Stimulated activated CD4-positive, alpha-beta T cell treated with anti-CD3 and anti-CD28 coated beads, TNF-alpha, amount 100 ng/mL, for 24 hours (primary cell): ENCODE measurements at regions not wholly inside any gene's neighbourhood (a gene's known extent, or its start where the extent isn't known, plus 50 kb on each side); places are given as distances from the start of the nearest gene placed in this dataset.

Experiments used
- DNase-seq, 3 experiments: peaks; one replicate each; pipeline ENCODE4 v3.0.0-alpha.2; 2020; ENCODE audit warnings: low read depth in 3 of 3

DNA sequence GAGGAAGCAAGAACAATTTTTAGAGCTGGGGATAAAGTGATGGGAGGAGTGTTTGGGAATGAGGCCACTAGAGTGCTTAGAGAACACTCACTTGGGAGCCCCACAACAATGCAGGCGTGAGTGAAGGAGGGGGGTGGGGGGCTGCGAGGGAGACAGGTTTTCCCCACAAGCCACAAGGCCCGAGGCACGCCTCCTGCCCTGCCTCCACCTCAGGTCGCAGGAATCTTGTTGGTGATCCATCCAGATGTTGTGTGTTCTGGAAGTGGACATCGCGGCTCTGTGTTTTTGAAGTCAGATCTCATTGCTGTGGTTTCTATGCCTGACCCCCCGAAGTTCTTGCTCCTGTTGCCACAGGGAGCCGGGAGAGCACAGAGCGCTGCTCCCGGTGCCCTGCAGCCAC, 178.0 kb upstream of the BMPER start:
- no peak for DNase-seq

DNA sequence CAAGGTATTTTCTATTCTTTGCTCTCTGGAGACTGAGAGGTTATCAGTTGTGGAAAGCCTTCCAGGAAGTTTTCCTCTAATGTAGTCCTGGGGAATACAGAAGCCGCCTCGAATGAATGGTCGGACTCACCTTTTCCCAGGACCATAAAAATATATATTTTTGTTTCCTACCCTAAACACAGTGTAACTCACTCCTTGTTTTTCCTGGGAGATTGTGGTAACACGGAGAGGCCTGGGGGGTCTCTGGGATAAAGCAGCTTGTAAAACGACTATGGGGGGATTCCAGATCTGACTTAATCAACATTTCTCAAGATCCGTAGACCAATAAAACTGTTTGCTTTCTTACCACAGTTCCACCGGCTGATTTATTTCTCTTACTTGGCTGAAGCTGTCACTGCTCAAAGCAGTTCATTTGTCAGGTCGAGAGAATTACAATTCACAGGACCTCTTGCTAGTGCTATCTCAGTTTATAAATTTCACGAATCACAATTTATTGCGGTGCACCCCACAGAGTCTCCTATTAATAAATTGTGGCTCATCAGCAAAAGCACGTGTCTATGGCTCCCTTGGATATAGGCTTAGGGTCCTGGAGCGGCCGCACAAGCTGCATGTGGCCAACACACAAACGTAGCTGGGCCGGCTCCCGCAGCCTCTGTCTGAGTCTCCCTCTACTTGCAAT, 176.3 kb upstream of the BMPER start:
- DNase-seq, result no peak

DNA sequence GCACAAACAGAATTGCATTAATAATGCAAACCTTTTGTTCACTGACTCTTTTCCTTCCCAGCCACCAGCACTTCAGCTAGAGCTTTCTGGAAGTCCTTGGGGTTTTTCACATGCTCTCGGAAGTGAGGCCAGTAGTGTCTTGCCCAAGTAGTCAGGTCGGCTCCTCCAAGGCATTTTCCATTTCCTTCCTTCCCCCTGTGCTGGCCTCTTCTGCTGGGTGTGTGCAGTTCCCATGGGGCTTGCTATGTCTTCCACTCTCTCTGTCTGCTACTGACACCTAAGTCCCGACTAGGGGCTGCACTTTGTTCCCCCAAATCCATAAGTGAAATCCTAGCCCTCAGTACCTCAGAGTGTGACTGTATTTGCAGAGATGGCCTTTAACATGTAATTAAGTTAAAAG, 175.6 kb upstream of the BMPER start:
- no peak for DNase-seq

DNA sequence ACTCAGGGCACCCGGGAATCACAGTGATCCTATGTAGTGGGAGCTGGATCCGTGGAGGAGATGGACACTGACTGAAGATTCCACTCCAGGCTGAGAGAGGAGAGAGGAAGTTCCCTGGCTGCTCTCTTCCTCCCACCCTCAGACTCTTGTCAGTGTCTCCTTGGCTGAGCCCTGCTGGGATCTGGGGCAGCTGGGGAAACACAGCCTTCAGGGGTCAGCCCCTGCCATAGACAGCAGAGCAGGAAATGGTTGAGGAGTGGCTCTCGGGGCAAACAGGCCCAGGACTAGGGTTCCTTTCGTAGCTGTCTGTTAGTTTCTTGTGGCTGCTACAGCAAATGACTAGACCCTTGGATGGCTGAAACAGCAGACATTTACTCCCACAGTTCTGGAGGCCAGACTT, 174.4 kb upstream of the BMPER start:
- DNase-seq, result no peak

DNA sequence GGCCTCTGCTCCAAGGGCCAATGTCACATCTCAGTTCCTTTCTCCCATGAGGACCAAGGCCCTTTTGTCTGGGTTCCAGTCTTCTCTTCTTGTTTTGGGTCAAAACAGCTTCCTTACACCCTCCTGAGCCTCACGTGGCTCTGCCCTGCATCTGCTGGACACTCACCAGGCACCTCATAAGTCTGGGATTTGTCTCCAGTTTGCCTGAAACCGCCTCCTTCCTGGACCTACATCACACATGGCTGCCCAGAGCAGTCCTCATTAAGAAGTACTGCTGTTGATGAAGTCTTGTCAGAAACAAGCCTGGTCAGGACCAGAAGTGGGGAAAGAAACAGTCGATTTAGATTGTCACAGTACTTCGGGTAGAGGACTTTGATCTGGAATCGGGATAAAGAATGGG, 173.4 kb upstream of the BMPER start:
- no peak for DNase-seq

DNA sequence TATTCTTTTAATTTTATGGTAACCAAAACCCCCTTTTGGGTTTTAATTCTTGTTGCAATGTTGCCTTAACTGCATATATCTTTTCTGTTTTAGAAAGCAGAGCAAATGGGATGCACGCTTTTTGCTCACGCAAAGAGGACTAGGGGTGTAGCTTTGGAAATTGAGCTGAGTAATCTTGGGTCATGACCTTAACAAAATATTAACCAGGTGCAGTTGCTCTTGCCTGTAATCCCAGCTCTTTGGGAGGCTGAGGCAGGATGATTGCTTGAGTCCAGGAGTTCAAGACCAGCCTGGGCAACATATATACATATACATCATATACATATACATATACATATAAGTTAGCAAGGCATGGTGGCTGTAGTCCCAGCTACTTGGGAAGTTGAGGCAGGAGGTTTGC, 172.9 kb upstream of the BMPER start:
- DNase-seq, result no peak

DNA sequence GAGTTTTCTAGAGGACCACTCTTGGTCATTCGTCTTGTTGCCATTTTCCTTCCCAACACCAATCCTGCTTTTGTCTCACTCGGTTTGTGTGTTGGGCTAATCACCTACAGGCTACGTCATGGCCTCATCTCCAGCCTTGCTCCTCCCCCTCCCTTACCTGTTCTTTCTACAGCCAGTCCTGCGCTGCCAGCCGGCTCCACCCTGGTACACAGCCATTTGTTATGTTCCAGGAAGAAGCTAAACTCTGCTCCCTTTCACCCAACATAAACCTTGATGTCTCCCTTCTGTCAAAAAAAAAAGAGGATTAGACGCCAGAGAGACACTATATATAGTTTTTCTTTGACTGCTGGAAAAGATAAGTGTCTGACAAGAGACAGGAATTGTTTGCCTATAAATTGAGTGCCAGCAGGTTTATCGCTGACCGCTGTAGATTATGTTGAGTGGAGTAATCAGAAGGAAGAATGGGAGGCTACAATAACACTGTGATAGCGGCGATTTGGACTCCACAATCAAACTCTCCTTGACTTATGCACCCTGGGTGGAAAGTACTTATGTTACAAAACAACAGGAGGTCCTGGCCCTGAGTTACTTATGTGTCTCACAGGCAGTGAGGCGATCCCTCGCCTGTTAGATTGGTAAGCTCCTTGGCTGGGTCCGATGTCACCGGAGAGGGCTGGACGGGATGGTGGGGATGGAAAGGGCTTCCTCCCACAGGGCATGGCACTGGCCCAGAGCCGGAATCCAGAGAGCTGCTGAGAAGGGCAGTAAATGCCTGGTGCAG, 171.3 kb upstream of the BMPER start:
- DNase-seq, result no peak

DNA sequence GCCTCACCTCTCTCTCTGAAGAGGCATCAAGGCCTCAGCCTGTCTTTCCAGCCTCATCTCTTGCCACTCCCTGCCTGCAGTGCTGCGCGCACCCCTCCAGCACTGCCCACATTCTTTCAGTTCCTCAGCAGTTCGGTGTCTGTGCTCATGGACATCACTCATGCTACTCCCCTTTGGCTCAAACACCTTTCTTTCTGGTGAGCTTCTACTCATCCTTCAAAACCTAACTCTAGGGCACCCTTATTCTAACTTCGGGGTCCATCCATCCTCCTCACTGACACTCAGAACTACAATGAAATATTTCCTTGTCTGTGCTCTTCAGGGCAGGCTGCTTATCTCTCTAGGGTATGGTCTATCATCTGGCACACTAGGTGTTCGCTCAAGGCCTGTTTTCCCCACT, 169.9 kb upstream of the BMPER start:
- no peak for DNase-seq

DNA sequence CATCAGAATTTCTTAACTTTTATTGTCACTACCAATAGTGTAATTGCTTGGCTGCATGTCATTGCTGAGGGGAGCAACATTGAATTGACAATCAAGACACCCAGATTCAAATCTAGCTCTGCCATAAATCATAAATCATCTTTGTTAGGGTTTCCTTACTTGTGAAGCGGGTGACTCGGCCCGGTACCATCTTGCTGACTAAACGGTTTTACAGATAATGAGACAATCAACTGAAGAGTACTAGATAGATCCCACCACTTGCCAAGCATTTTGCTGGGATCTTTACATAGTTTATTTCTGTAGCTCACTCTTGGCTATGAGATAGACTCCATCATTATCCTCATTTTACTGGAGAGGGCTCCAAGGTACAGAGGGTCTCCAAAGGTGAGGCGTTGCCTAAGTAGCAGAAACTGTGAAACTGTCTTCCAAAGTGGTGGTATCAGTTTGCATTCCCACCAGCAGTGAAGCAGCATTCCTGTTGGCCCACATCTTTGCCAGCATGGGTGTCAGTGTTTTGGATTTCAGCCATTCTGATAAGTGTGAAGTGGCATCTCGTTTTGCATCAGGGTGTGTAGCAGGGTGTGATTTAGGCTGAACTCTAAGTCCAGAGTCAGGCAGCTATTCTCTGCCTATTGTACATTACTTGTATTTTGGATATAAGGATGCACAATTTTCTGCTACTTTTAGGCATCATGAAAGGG, 168.7 kb upstream of the BMPER start:
- no peak for DNase-seq

DNA sequence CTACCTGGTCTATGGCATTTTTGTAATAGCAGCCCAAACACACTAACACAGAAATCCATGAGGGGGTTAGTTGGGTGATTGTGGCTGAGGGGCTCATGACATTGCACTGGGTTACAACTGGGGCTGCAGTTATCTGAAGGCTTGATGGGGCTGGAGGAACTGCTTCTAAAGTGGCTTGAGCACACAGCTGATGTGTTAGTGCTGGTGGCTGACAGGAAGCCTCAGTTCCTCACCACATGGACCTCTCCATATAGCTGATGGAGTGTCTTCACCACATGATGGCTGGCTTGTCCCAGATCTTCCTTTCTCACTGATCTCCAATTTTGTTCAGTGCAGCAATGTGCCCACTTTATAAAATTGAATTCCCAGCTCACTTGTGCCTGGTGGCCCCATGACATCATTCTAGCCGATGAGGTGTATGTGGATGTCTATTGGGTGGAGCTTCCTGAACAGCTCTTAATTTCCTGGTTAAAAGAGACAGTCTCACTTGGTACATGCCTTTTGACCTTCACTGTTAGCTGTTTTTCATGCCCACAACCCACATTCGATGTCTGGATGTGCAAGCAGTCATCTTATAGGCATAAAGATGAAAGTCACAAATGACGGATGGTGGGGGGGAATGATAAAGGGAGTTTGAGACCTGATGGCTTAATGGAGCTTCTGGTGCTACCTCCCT, 166.9 kb upstream of the BMPER start:
- DNase-seq, result no peak

DNA sequence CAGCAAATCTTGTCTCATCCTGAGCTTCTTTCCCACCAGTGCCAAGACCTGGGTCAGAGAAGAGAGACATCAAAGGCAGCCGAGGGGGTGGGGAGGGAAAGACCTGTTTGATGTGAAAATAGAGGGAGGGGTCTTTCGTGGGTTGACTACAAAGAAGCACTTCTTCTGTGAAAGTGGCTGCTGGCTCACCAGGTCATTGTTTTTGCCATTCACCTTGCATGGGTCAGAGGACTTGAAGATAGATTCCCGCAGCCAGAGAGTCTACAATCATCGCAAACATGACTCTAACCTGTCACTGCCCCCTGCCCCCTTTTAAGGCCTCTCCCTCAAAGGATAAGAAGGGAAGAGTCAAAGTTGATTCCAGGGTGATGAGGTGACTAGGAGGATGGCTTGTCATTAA, 166.1 kb upstream of the BMPER start:
- no peak for DNase-seq

DNA sequence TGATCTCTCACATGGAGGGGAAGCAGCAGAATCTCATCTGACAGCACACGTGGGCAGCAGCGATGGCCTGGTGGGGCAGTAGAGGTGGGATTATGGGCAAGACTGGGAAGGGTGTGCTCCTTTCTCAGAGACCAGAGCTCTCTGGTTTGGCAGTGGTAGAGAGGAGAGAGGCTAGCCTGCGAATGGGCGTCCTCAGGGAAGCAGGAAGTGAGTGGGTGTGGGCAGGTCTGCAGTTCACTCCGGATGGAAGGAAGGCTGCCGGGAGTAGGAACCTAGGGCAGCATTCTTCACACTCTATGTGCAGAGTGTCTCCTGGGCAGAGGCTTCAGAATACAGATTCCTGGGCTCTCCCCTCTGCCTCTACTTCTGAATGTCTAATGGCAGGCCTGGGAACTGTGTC, 162.8 kb upstream of the BMPER start:
- no peak for DNase-seq

DNA sequence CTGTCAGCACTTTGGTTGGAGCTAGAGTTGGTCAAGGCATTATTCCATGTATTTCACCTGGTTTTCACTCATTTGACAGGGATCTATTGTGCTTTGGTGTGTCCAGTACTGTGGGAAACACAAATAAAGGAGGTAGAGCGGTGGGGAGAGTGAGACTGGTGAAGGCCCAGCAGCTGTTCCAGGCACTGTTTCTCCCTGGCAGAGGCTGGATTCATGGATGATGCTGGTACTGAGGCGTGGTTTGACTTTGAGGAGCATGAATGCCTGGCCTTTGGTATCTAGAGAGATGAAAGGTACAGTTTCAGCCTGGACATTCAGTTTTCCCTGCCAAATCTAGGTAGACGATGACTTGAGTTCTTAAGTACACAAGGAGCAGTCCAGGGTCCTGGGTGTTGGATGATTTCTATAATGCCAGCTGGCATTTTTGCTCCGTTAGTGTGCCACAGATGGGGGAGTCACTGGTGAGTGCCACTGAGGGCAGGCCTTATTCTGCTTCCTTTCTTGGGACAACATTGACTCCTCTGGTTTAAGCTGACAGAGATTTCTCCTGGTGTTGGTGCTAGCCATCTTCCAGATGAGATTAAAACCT, 162.2 kb upstream of the BMPER start:
- no peak for DNase-seq

DNA sequence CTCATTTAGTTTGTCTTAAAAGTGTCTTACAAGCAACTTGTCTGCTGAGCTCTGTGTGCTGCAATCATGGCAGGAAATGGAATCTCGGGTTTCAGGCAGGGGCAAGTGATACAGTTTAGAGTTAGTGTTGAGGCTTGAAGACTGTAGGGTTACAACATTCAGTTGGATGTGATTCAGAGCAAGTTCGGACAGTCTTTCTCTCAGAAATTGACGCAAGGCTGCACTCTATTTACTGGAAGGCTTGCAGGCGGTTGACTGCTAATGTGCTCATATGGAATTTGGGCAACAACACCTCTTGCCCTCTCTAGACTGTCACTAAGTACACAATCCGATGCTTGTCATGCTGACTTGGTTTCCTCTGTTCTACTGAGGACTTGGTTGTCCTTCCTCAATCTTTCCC, 161.7 kb upstream of the BMPER start:
- DNase-seq, result no peak

DNA sequence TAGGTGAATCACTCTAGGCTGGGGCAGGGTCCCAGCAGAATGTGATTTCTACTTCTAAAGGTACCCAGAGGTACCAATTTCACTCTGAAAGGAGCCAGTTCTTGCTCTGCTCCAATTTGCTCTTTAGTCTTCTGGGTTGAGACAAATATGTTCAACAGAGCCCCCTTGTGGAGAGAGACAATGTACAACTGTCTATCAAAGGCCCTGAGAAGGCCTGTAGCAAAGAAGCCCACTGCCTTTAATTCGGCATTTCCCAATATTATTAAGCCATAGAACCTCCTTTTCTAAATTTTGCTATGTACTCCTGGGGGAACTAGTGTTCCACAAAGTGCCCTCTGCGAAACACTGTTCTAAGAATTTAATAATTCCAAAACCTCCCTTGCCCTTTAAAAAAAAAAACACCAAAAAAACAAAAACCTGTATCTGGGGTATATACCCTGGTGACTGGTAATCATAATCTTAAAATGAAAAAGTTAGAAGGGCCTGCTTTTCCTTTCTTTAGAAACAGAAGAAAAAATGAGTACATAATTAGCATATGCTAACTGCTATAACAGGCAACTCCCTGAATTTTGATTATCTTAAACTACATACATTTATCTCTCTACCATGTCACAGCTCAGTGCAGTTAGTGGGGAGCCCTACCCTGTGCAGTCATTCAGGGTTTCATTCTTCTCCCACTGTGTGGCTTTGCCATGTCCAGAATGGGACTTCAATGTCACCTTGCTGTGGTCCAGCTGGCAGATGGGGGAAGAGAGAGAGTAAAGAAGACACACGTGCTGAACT, 160.9 kb upstream of the BMPER start:
- DNase-seq, result no peak

DNA sequence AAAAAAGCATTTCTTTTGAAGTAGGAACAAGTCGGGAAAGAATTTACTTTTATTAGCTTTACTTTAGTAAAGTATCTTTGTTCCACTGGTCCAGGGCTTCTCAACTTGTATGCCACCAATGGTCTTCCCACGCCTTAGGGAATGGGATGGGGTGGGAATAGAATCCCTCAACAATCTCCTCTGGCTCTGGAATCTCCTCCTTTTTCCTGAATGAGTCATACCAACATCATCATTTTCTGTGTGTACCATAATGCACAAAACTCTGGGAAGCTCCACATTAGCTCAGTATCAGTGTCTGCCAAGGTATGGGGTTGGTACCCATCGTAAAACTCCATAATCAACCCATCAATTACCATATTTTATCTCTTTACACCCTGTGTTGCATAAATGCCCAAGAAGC, 159.4 kb upstream of the BMPER start:
- no peak for DNase-seq

DNA sequence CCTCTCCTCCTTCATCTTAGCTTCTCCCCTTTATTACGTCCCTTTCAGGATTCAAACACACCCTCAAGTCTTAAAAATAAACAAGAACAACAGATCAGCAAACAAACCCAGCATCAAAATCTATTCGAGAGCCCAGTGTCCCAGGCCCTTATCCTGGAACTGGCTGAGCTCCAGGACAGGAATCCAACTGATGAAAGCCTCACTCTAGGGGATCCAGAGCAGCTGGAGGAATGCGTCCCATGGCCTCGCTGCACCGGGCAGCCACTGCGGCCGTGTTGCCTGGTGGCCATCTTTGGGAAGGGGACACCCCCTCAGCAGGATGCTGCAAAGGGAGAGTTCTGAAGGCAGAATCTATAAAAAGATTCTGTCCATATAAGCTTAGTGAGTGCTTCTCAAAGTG, 156.5 kb upstream of the BMPER start:
- no peak for DNase-seq

DNA sequence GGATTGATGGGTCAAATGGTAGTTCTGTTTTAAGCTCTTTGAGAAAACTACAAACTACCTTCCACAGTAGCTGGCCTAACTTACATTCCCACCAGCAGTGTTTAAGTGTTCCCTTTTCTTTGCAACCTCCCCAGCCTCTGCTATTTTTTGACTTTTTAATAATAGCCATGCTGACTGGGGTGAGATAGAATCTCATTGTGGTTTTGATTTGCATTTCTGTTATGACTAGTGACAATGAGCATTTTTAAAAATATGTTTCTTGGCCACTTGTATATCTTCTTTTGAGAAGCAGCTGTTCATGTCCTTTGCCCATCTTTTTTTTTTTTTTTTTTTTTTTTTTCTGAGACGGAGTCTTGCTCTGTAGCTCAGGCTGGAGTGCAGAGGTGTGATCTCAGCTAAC, 155.2 kb upstream of the BMPER start:
- DNase-seq, result no peak

DNA sequence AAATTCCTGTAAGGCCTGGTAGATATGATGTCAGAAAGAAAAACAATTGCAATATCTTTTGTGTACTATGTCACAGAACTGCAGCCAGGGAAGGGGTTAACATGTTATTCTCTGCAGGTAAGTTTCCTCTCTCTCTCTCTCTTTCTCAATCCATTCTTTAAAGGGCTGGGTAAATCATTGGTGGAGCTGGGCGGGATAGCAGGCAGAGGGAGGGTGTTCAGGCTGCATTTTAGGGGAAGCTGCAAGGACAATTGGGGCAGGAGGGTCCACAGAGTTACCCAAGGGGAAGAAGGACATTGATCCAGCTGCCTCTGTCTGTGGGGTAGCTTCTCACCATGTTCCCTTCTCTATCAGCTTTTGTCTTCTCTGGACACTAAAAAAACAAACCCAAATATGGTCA, 153.9 kb upstream of the BMPER start:
- DNase-seq, result no peak

DNA sequence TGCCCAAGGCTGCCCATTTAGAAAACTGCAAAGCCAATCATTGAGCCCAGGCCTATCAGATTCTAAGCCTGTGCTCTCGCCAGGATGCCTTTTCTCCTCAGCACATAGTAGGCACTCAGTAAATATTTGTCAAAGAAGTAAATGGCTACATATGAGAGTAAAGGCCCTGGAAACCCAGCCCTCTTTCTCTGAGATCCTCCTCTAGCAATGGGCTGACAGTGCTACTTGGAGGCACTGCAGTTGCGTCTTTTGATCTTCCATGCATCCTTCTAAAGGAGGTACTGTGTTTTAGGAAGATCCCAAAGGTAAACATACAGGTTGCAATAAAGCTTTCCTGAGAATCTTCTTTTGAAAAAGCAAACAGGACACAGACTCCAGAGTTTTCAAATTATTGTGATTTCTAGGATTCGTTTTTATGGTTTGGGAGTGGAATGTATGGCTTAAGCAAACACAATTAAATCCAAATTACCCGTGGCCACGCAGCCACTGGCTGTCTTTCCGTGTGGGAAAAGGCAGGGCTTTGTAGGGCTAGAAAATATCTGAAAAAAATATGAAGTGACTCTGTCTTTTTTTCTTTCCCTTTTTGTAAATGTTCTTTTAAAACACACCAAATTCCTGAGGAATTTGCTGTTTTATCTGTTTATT, 151.3 kb upstream of the BMPER start:
- DNase-seq, result no peak
